H1 (cell line): ENCODE measurements at regions not wholly inside any gene's neighbourhood (a gene's known extent, or its start where the extent isn't known, plus 50 kb on each side); places are given as distances from the start of the nearest gene placed in this dataset.

Experiments used
- CEBPB ChIP-seq: IDR thresholded peaks from 2 replicates; pipeline ENCODE4 v1.6.1; 2012; ENCODE audit warnings: low read depth, low read length
- EZH2 ChIP-seq: fragments of 200-600 bp; sonication (generic); IDR thresholded peaks from 2 replicates; pipeline ENCODE4 v1.7.1; 2012; ENCODE audit warnings: low read depth, mild to moderate bottlenecking, moderate library complexity, low read length, inconsistent platforms; ENCODE audit not compliant: severe bottlenecking
- GABPA ChIP-seq: IDR thresholded peaks from 2 replicates; pipeline ENCODE4 v1.6.1; 2011; ENCODE audit warnings: mild to moderate bottlenecking, low read length, moderate library complexity, borderline replicate concordance; ENCODE audit not compliant: insufficient read depth
- HDAC2 ChIP-seq, 2 experiments: fragments of 300-600 bp in 1 of 2; sonication (generic) in 1 of 2; IDR thresholded peaks; 2 replicates each; pipeline ENCODE4 v1.6.1; 2011 to 2012; ENCODE audit warnings: low read depth in 2 of 2, low read length in 2 of 2, mild to moderate bottlenecking in 2 of 2, moderate library complexity in 2 of 2, borderline replicate concordance in 1 of 2, inconsistent platforms in 1 of 2
- POLR2A ChIP-seq, 2 experiments: IDR thresholded peaks; 1 replicate in 1 of 2; 2 replicates in 1 of 2; pipeline ENCODE4 v1.6.1; 2011; ENCODE audit warnings: low read depth in 2 of 2, low read length in 2 of 2, mild to moderate bottlenecking in 2 of 2; ENCODE audit errors: control extremely low read depth in 1 of 2
- POLR2AphosphoS5 ChIP-seq: IDR thresholded peaks from 2 replicates; pipeline ENCODE4 v1.6.1; 2011; ENCODE audit warnings: low read depth, low read length
- SIN3A ChIP-seq, 2 experiments: IDR thresholded peaks in 1 of 2; conservative IDR thresholded peaks in 1 of 2; 2 replicates each; pipeline ENCODE4 v1.6.1; 2011 to 2012; ENCODE audit warnings: low read length in 2 of 2, improper control_type of control experiment in 1 of 2, low read depth in 1 of 2, mild to moderate bottlenecking in 1 of 2
- ZNF274 ChIP-seq: IDR thresholded peaks from 2 replicates; pipeline ENCODE4 v1.7.0; 2012; ENCODE audit warnings: low read length, borderline replicate concordance; ENCODE audit errors: extremely low read depth
- TF ChIP-seq, protein P1 (sequence below), 3 experiments: IDR thresholded peaks; 1 replicate in 2 of 3; 2 replicates in 1 of 3; pipeline versions ENCODE4 v1.5.1 to v1.6.1; 2011; ENCODE audit warnings: low read length in 3 of 3, mild to moderate bottlenecking in 3 of 3, inconsistent platforms in 2 of 3, low read depth in 1 of 3, moderate library complexity in 1 of 3; ENCODE audit not compliant: insufficient read depth in 1 of 3; ENCODE audit errors: control extremely low read depth in 1 of 3
- TF ChIP-seq, protein P2 (sequence below): IDR thresholded peaks from 2 replicates; pipeline ENCODE4 v1.6.1; 2012; ENCODE audit warnings: inconsistent platforms
- TF ChIP-seq, protein P3 (sequence below): IDR thresholded peaks from 2 replicates; pipeline ENCODE4 v1.6.1; 2011; ENCODE audit warnings: low read length, improper control_type of control experiment

DNA sequence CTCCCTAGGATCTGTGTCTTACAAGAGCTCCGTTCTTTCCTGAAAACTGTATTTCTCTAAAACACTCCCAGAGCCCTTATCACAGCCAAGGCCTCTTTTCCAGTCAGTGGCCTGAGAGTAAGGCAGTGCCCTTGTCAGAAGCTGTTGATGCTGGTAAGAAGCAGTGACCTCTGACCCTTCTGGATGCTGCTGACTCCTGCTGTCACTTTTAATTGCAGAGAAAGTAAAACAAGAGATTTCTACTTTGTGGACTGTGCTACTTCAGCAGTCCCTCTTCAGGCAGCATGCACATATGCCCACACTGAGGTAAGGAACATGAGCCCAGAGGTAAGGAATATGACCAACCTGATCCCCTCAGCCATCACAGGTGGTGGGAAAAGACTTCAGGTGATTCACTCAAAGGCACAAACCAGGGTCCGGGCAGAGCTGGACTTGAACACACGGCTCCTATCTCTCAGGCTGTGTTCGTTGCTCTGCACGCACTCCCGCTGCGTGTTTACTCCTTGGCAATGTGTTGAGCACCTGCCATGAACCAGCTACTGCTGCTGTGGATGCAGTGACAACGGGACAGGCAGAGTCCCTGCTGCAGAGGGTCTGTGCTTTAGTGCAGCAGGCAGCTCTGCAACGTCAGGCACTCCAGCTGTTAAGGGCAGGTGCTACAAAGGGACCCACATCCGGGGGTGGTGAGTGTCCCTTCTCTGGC, 201.9 kb upstream of the CST7 start:
- TF ChIP-seq HDAC2 (IDR thresholded peaks at IDR 0.05; ENCODE audit: borderline replicate concordance in 1 of 2, low read depth in 2 of 2, low read length in 2 of 2) (no peak), SIN3A (conservative IDR thresholded peaks at IDR 0.05 in 1 of 2, IDR thresholded peaks at IDR 0.05 in 1 of 2; ENCODE audit: low read depth in 1 of 2, low read length in 2 of 2) (no peak), ZNF274 (no peak), POLR2AphosphoS5 (no peak), POLR2A (IDR thresholded peaks at IDR 0.05; ENCODE audit: control extremely low read depth in 1 of 2, low read depth in 2 of 2, low read length in 2 of 2) (no peak), GABPA (no peak), CEBPB (no peak), EZH2 (no peak)
- TF ChIP-seq, protein P1, sequence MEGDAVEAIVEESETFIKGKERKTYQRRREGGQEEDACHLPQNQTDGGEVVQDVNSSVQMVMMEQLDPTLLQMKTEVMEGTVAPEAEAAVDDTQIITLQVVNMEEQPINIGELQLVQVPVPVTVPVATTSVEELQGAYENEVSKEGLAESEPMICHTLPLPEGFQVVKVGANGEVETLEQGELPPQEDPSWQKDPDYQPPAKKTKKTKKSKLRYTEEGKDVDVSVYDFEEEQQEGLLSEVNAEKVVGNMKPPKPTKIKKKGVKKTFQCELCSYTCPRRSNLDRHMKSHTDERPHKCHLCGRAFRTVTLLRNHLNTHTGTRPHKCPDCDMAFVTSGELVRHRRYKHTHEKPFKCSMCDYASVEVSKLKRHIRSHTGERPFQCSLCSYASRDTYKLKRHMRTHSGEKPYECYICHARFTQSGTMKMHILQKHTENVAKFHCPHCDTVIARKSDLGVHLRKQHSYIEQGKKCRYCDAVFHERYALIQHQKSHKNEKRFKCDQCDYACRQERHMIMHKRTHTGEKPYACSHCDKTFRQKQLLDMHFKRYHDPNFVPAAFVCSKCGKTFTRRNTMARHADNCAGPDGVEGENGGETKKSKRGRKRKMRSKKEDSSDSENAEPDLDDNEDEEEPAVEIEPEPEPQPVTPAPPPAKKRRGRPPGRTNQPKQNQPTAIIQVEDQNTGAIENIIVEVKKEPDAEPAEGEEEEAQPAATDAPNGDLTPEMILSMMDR (IDR thresholded peaks at IDR 0.05; ENCODE audit: control extremely low read depth in 1 of 3, insufficient read depth in 1 of 3, low read depth in 1 of 3, low read length in 3 of 3), result no peak
- TF ChIP-seq, protein P2, sequence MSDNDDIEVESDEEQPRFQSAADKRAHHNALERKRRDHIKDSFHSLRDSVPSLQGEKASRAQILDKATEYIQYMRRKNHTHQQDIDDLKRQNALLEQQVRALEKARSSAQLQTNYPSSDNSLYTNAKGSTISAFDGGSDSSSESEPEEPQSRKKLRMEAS, result no peak
- TF ChIP-seq, protein P3, sequence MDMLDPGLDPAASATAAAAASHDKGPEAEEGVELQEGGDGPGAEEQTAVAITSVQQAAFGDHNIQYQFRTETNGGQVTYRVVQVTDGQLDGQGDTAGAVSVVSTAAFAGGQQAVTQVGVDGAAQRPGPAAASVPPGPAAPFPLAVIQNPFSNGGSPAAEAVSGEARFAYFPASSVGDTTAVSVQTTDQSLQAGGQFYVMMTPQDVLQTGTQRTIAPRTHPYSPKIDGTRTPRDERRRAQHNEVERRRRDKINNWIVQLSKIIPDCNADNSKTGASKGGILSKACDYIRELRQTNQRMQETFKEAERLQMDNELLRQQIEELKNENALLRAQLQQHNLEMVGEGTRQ, result no peak
